Muscle of leg (tissue), 3 donors: ENCODE measurements at regions not wholly inside any gene's neighbourhood (a gene's known extent, or its start where the extent isn't known, plus 50 kb on each side); places are given as distances from the start of the nearest gene placed in this dataset.

Experiments used
- DNase-seq: peaks from one replicate; pipeline ENCODE4 v3.0.0; 2013
- H3K27ac ChIP-seq: one replicate; pipeline ENCODE4 v1.5.1; 2013; ENCODE audit warnings: mild to moderate bottlenecking, low read length, control low read depth
- H3K27me3 ChIP-seq: one replicate; pipeline ENCODE4 v1.6.1; 2013; ENCODE audit warnings: low read length; ENCODE audit not compliant: control insufficient read depth, insufficient read depth
- H3K36me3 ChIP-seq: one replicate; pipeline ENCODE4 v1.6.1; 2013; ENCODE audit warnings: low read length; ENCODE audit not compliant: control insufficient read depth, insufficient read depth
- H3K4me1 ChIP-seq: one replicate; pipeline ENCODE4 v1.6.1; 2013; ENCODE audit warnings: low read length; ENCODE audit not compliant: control insufficient read depth, insufficient read depth
- H3K4me3 ChIP-seq: one replicate; pipeline ENCODE4 v1.5.1; 2013; ENCODE audit warnings: low read length, control low read depth
- H3K9me3 ChIP-seq: replicated peaks from 2 replicates; pipeline ENCODE4 v1.6.1; 2013; ENCODE audit warnings: low read depth, low read length; ENCODE audit not compliant: control insufficient read depth
- WGBS: methylation state at CpG from one replicate; pipeline ENCODE4 v1.1.5; 2013; ENCODE audit warnings: missing lambda C conversion rate; ENCODE audit not compliant: insufficient coverage; 5-methylcytosine and 5-hydroxymethylcytosine counted together

GRCh38 chr2:120504936-120505705 lies 159.2 kb downstream of the INHBB start:
- no peak overlapping the region for H3K27ac ChIP-seq
- DNase-seq: no peak
- 88% methylated on average over 10 of the region's 15 CpGs for WGBS
- H3K27me3 ChIP-seq: peaks cover 6% of the 10 kb centered on the region
- H3K4me1 ChIP-seq: peaks cover 15% of the 10 kb centered on the region
- H3K36me3 ChIP-seq: no peaks in the 10 kb centered on the region
- no peak overlapping the region for H3K4me3 ChIP-seq
- H3K9me3 ChIP-seq: no peaks in the 10 kb centered on the region

GRCh38 chr2:120508567-120509041 lies 162.7 kb downstream of the INHBB start:
- H3K9me3 ChIP-seq: no peaks in the 10 kb centered on the region
- no peak overlapping the region for H3K4me3 ChIP-seq
- H3K36me3 ChIP-seq: no peaks in the 10 kb centered on the region
- H3K27me3 ChIP-seq: peaks cover 17% of the 10 kb centered on the region
- H3K4me1 ChIP-seq: peaks cover 32% of the 10 kb centered on the region
- WGBS: 44% methylated on average over 4 of the region's 7 CpGs
- no peak overlapping the region for H3K27ac ChIP-seq
- DNase-seq: peak; percentile 45

GRCh38 chr2:120509213-120509815 lies 163.4 kb downstream of the INHBB start:
- WGBS: 97% methylated on average over 12 of the region's 14 CpGs
- H3K9me3 ChIP-seq: no peaks in the 10 kb centered on the region
- H3K4me3 ChIP-seq: no peak overlapping the region
- peaks cover 32% of the 10 kb centered on the region for H3K4me1 ChIP-seq
- peaks cover 20% of the 10 kb centered on the region for H3K27me3 ChIP-seq
- no peak for DNase-seq
- no peak overlapping the region for H3K27ac ChIP-seq
- H3K36me3 ChIP-seq: no peaks in the 10 kb centered on the region

GRCh38 chr2:120509991-120510735 lies 164.2 kb downstream of the INHBB start:
- DNase-seq: peak; percentile 27
- peaks cover 23% of the 10 kb centered on the region for H3K27me3 ChIP-seq
- WGBS: 76% methylated on average over 8 of the region's 10 CpGs
- peaks cover 32% of the 10 kb centered on the region for H3K4me1 ChIP-seq
- no peaks in the 10 kb centered on the region for H3K36me3 ChIP-seq
- H3K4me3 ChIP-seq: no peak overlapping the region
- no peaks in the 10 kb centered on the region for H3K9me3 ChIP-seq
- H3K27ac ChIP-seq: no peak overlapping the region

- H3K27ac ChIP-seq: no peak overlapping the region
- peaks cover 32% of the 10 kb centered on the region for H3K4me1 ChIP-seq
- peaks cover 22% of the 10 kb centered on the region for H3K27me3 ChIP-seq
- H3K4me3 ChIP-seq: no peak overlapping the region
- DNase-seq: no peak
- no peaks in the 10 kb centered on the region for H3K9me3 ChIP-seq
- H3K36me3 ChIP-seq: no peaks in the 10 kb centered on the region
- 72% methylated on average over 5 of the region's 11 CpGs for WGBS
Observed at GRCh38 chr2:120510751-120511395, 164.9 kb downstream of the INHBB start.

- WGBS: 31% methylated on average over 11 of the region's 18 CpGs
- H3K9me3 ChIP-seq: no peaks in the 10 kb centered on the region
- peak; percentile 25 for DNase-seq
- no peak overlapping the region for H3K4me3 ChIP-seq
- peaks cover 20% of the 10 kb centered on the region for H3K27me3 ChIP-seq
- H3K27ac ChIP-seq: no peak overlapping the region
- no peaks in the 10 kb centered on the region for H3K36me3 ChIP-seq
- H3K4me1 ChIP-seq: peaks cover 32% of the 10 kb centered on the region
Observed at GRCh38 chr2:120511536-120511935, 165.6 kb downstream of the INHBB start.

- H3K9me3 ChIP-seq: no peaks in the 10 kb centered on the region
- no peak for DNase-seq
- 73% methylated on average over 15 of the region's 19 CpGs for WGBS
- no peaks in the 10 kb centered on the region for H3K36me3 ChIP-seq
- H3K27me3 ChIP-seq: peaks cover 17% of the 10 kb centered on the region
- H3K4me1 ChIP-seq: peaks cover 36% of the 10 kb centered on the region
- no peak overlapping the region for H3K4me3 ChIP-seq
- H3K27ac ChIP-seq: no peak overlapping the region
Observed at GRCh38 chr2:120511947-120512710, 166.2 kb downstream of the INHBB start.

- no peaks in the 10 kb centered on the region for H3K36me3 ChIP-seq
Observed at GRCh38 chr2:120513776-120514357, 167.9 kb downstream of the INHBB start.

GRCh38 chr2:120514521-120514920 lies 168.6 kb downstream of the INHBB start:
- H3K9me3 ChIP-seq: no peaks in the 10 kb centered on the region
- H3K4me3 ChIP-seq: no peak overlapping the region
- H3K27me3 ChIP-seq: peaks cover 19% of the 10 kb centered on the region
- H3K27ac ChIP-seq: no peak overlapping the region
- no peaks in the 10 kb centered on the region for H3K36me3 ChIP-seq
- H3K4me1 ChIP-seq: peaks cover 26% of the 10 kb centered on the region
- WGBS: 65% methylated on average over 6 of the region's 8 CpGs
- no peak for DNase-seq

More at GRCh38 chr2:120513776-120514357, 167.9 kb downstream of the INHBB start:
- 83% methylated on average over 9 of the region's 10 CpGs for WGBS
- H3K4me3 ChIP-seq: no peak overlapping the region
- H3K4me1 ChIP-seq: peaks cover 29% of the 10 kb centered on the region
- H3K9me3 ChIP-seq: no peaks in the 10 kb centered on the region
- H3K27me3 ChIP-seq: peaks cover 19% of the 10 kb centered on the region
- no peak for DNase-seq
- H3K27ac ChIP-seq: no peak overlapping the region
